ENCODE measurements at regions not wholly inside any gene's neighbourhood (a gene's known extent, or its start where the extent isn't known, plus 50 kb on each side); places are given as distances from the start of the nearest gene placed in this dataset.

DNA sequence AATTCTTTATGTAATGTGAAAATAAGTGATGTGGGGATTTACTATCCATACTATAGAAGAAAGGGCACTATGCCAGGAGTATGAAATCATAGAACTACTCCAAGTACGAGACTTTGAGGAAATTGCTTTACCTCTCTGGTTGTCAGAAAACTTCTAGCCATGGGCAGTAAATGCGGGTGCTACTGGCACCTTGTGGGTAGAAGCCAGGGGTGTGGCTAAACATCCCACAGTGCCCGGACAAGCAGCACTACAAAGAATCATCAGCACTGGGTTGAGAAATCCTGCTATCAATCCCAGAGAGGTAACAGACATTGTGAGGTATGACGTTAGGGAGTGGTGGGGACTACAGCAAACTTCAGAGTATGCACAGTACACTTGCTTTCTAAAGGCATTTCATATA, 453.5 kb upstream of the TNP1 start:
- Histone ChIP-seq H3K4me2 (replicated peaks; ENCODE audit: low read depth, low read length, poor library complexity, severe bottlenecking) (no peak overlapping the region), H3K27ac (ENCODE audit: low read length in 2 of 2) (no peak overlapping the region), H3K27me3 (replicated peaks in 1 of 4; ENCODE audit: control extremely low read depth in 1 of 4, control insufficient read depth in 3 of 4, insufficient read depth in 4 of 4, low read length in 3 of 4) (peaks cover 0 to 66% (median 54%) of the 10 kb centered on the region in 4 experiments), H3K4me3 (ENCODE audit: control extremely low read depth in 1 of 5, extremely low read depth in 1 of 5, insufficient read depth in 1 of 5, low read depth in 2 of 5, low read length in 4 of 5) (no peak overlapping the region), H3K9me3 (ENCODE audit: control extremely low read depth in 1 of 3, control insufficient read depth in 2 of 3, insufficient read depth in 1 of 3, low read length in 2 of 3) (peaks cover 0 to 12% (median 7%) of the 10 kb centered on the region in 3 donors), H3K9ac (ENCODE audit: low read length) (no peak overlapping the region), H3K79me2 (ENCODE audit: control insufficient read depth, insufficient read depth, low read length) (no peaks in the 10 kb centered on the region), H2AFZ (ENCODE audit: insufficient read depth, low read depth, low read length, poor library complexity, severe bottlenecking) (no peak overlapping the region), H3K4me1 (ENCODE audit: control insufficient read depth in 2 of 2, insufficient read depth in 2 of 2, low read length in 2 of 2) (peaks cover 16 to 20% of the 10 kb centered on the region in 2 donors), H3K36me3 (replicated peaks in 1 of 2; ENCODE audit: control extremely low read depth in 1 of 2, control insufficient read depth in 1 of 2, extremely low read depth in 1 of 2, insufficient read depth in 2 of 2, low read length in 1 of 2) (no peaks in the 10 kb centered on the region), H4K20me1 (ENCODE audit: control insufficient read depth, insufficient read depth, low read length, poor library complexity, severe bottlenecking) (no peaks in the 10 kb centered on the region)
- no peak for TF ChIP-seq EZH2 (IDR thresholded peaks at IDR 0.05; ENCODE audit: borderline replicate concordance, insufficient read depth, low read depth, low read length, poor library complexity, severe bottlenecking)
- TF ChIP-seq, protein P1, sequence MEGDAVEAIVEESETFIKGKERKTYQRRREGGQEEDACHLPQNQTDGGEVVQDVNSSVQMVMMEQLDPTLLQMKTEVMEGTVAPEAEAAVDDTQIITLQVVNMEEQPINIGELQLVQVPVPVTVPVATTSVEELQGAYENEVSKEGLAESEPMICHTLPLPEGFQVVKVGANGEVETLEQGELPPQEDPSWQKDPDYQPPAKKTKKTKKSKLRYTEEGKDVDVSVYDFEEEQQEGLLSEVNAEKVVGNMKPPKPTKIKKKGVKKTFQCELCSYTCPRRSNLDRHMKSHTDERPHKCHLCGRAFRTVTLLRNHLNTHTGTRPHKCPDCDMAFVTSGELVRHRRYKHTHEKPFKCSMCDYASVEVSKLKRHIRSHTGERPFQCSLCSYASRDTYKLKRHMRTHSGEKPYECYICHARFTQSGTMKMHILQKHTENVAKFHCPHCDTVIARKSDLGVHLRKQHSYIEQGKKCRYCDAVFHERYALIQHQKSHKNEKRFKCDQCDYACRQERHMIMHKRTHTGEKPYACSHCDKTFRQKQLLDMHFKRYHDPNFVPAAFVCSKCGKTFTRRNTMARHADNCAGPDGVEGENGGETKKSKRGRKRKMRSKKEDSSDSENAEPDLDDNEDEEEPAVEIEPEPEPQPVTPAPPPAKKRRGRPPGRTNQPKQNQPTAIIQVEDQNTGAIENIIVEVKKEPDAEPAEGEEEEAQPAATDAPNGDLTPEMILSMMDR (IDR thresholded peaks at IDR 0.05): no peak
- no peak overlapping the region for H3K4me3 Mint-ChIP-seq
- H3K27me3 Mint-ChIP-seq: peaks cover 56% of the 10 kb centered on the region
- ATAC-seq (ENCODE audit: low read depth) (no peak), DNase-seq (no peak)
- CTCF ChIA-PET: no interaction called here
- no peak overlapping the region for H3K27ac Mint-ChIP-seq
- intact Hi-C loops (cut with micrococcal nuclease): no loop called here
- H3K9me3 Mint-ChIP-seq (ENCODE audit: insufficient read depth): no peaks in the 10 kb centered on the region
- POLR2A ChIA-PET: no interaction called here
- peaks cover 15% of the 10 kb centered on the region for H3K4me1 Mint-ChIP-seq
- 96% methylated on average over 3 of the region's 4 CpGs for WGBS (ENCODE audit: insufficient coverage)

DNA sequence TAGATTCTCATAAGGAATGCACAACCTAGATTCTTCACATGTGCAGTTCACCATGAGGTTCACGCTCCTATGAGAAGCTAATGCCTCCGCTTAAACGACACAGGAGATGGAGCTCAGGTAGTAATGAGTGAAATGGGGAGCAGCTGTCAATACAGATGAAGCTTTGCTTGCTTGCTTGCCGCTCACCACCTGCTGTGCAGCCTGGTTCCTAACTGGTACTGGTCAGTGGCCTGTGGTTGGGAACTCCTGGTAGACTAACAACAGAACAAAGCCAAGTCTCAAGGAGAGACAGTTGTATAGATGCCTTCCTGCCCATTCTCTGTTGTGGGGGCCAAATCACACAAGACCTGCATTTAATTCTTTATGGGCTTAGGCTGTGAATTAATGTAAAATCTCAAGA, 449.2 kb upstream of the TNP1 start:
- Histone ChIP-seq H3K4me1 (ENCODE audit: control insufficient read depth in 2 of 2, insufficient read depth in 2 of 2, low read length in 2 of 2) (peaks cover 0 to 2% of the 10 kb centered on the region in 2 donors), H3K9ac (ENCODE audit: low read length) (no peak overlapping the region), H3K36me3 (replicated peaks in 1 of 2; ENCODE audit: control extremely low read depth in 1 of 2, control insufficient read depth in 1 of 2, extremely low read depth in 1 of 2, insufficient read depth in 2 of 2, low read length in 1 of 2) (no peaks in the 10 kb centered on the region), H3K9me3 (ENCODE audit: control extremely low read depth in 1 of 3, control insufficient read depth in 2 of 3, insufficient read depth in 1 of 3, low read length in 2 of 3) (peaks cover 0 to 4% (median 3%) of the 10 kb centered on the region in 3 donors), H3K27ac (ENCODE audit: low read length in 2 of 2) (no peak overlapping the region), H3K4me2 (replicated peaks; ENCODE audit: low read depth, low read length, poor library complexity, severe bottlenecking) (no peak overlapping the region), H3K79me2 (ENCODE audit: control insufficient read depth, insufficient read depth, low read length) (no peaks in the 10 kb centered on the region), H3K4me3 (ENCODE audit: control extremely low read depth in 1 of 5, extremely low read depth in 1 of 5, insufficient read depth in 1 of 5, low read depth in 2 of 5, low read length in 4 of 5) (no peak overlapping the region), H3K27me3 (replicated peaks in 1 of 4; ENCODE audit: control extremely low read depth in 1 of 4, control insufficient read depth in 3 of 4, insufficient read depth in 4 of 4, low read length in 3 of 4) (peaks cover 0 to 59% (median 45%) of the 10 kb centered on the region in 4 experiments), H2AFZ (ENCODE audit: insufficient read depth, low read depth, low read length, poor library complexity, severe bottlenecking) (no peak overlapping the region), H4K20me1 (ENCODE audit: control insufficient read depth, insufficient read depth, low read length, poor library complexity, severe bottlenecking) (no peaks in the 10 kb centered on the region)
- ChIA-PET POLR2A (no interaction called here), CTCF (no interaction called here)
- Mint-ChIP-seq H3K27ac (no peak overlapping the region), H3K27me3 (peaks cover 73% of the 10 kb centered on the region), H3K4me1 (no peaks in the 10 kb centered on the region), H3K4me3 (no peak overlapping the region), H3K9me3 (ENCODE audit: insufficient read depth) (no peaks in the 10 kb centered on the region)
- no peak for TF ChIP-seq EZH2 (IDR thresholded peaks at IDR 0.05; ENCODE audit: borderline replicate concordance, insufficient read depth, low read depth, low read length, poor library complexity, severe bottlenecking)
- TF ChIP-seq, protein P1 (IDR thresholded peaks at IDR 0.05): no peak
- ATAC-seq (ENCODE audit: low read depth): no peak
- intact Hi-C loops (cut with micrococcal nuclease): no loop called here
- DNase-seq: no peak
- 100% methylated on average over 1 of the region's 4 CpGs for WGBS (ENCODE audit: insufficient coverage)
